Nephron (organoid): ENCODE measurements at regions not wholly inside any gene's neighbourhood (a gene's known extent, or its start where the extent isn't known, plus 50 kb on each side); places are given as distances from the start of the nearest gene placed in this dataset.

Experiments
- H3K27ac Mint-ChIP-seq, 3 experiments: 2 replicates each; pipeline ENCODE4 v1.8.0; 2020; ENCODE audit warnings: mixed read lengths in 3 of 3, mild to moderate bottlenecking in 2 of 3, moderate library complexity in 1 of 3
- H3K27me3 Mint-ChIP-seq: 2 replicates; pipeline ENCODE4 v1.8.0; 2021; ENCODE audit warnings: low read depth, mild to moderate bottlenecking, moderate library complexity, mixed read lengths
- H3K36me3 Mint-ChIP-seq: 2 replicates; pipeline ENCODE4 v1.8.0; 2020; ENCODE audit warnings: low read depth, mixed read lengths
- H3K4me1 Mint-ChIP-seq: 2 replicates; pipeline ENCODE4 v1.8.0; 2020; ENCODE audit warnings: mixed read lengths
- H3K4me3 Mint-ChIP-seq, 3 experiments: 2 replicates each; pipeline ENCODE4 v1.8.0; 2020; ENCODE audit warnings: mild to moderate bottlenecking in 3 of 3, mixed read lengths in 3 of 3, moderate library complexity in 2 of 3
- H3K9me3 Mint-ChIP-seq: 2 replicates; pipeline ENCODE4 v1.8.0; 2020; ENCODE audit warnings: mixed read lengths
- TF ChIP-seq, protein P1 (sequence below), 3 experiments: fragments of 200-600 bp; sonication (generic); IDR thresholded peaks; one replicate each; pipeline ENCODE4 v1.5.0; 2021; ENCODE audit warnings: antibody characterized with exemption in 3 of 3; ENCODE audit not compliant: unreplicated experiment in 3 of 3

DNA sequence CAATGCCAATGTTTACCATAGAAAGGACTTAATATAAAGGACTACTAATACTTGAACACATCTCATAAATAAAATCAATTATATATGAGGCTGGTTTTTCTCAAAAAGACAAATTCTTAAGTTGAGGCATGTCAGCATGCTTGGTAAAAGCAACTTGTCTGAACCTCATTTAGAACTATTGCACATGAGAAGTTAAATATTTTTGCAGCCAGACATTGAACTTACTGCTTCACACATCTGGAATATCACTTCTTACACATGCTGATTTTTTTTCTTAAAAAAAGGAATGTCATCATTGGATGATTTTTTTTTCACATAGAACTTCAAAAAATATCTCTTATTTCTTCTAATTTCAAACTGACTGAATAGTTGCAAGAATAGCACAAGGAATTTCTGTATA is 609.0 kb downstream of the EPHA4 start:
- Mint-ChIP-seq H3K4me3 (no peak overlapping the region), H3K9me3 (peaks cover 4% of the 10 kb centered on the region), H3K36me3 (no peaks in the 10 kb centered on the region), H3K27ac (peak overlapping the region in 2 of 3 experiments; percentile 16 to 43), H3K4me1 (peaks cover 24% of the 10 kb centered on the region), H3K27me3 (no peaks in the 10 kb centered on the region)
- TF ChIP-seq, protein P1, sequence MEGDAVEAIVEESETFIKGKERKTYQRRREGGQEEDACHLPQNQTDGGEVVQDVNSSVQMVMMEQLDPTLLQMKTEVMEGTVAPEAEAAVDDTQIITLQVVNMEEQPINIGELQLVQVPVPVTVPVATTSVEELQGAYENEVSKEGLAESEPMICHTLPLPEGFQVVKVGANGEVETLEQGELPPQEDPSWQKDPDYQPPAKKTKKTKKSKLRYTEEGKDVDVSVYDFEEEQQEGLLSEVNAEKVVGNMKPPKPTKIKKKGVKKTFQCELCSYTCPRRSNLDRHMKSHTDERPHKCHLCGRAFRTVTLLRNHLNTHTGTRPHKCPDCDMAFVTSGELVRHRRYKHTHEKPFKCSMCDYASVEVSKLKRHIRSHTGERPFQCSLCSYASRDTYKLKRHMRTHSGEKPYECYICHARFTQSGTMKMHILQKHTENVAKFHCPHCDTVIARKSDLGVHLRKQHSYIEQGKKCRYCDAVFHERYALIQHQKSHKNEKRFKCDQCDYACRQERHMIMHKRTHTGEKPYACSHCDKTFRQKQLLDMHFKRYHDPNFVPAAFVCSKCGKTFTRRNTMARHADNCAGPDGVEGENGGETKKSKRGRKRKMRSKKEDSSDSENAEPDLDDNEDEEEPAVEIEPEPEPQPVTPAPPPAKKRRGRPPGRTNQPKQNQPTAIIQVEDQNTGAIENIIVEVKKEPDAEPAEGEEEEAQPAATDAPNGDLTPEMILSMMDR (IDR thresholded peaks at IDR 0.05; ENCODE audit: unreplicated experiment in 3 of 3): no peak

GRCh38 chr2:220963930-220964329 is 608.2 kb downstream of the EPHA4 start:
- H3K27me3 Mint-ChIP-seq: no peaks in the 10 kb centered on the region
- H3K4me3 Mint-ChIP-seq: no peak overlapping the region
- peaks cover 4% of the 10 kb centered on the region for H3K9me3 Mint-ChIP-seq
- TF ChIP-seq, protein P1 (IDR thresholded peaks at IDR 0.05; ENCODE audit: unreplicated experiment in 3 of 3): no peak
- peaks cover 22% of the 10 kb centered on the region for H3K4me1 Mint-ChIP-seq
- no peaks in the 10 kb centered on the region for H3K36me3 Mint-ChIP-seq
- no peak overlapping the region for H3K27ac Mint-ChIP-seq

DNA sequence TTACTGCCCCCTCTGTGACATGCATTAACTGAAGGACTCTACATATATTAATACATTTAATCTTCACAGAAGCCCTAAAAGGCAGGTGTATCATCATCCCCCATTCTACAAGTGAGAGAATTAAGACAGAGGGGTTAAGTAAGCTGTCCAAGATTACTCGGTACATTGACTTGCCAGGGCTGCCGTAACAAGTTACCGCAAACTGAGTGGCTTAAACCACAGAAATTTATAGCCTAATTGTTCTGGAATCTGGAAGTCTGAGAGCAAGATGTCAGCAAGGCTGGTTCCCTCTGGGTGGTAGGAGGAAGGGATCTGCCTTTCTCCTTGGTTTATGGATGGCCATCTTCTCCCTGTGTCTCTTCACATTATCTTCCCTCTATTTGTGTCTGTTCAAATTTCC is 605.5 kb downstream of the EPHA4 start:
- Mint-ChIP-seq H3K4me1 (peaks cover 11% of the 10 kb centered on the region), H3K4me3 (no peak overlapping the region)
- TF ChIP-seq, protein P1 (IDR thresholded peaks at IDR 0.05; ENCODE audit: unreplicated experiment in 3 of 3): no peak

GRCh38 chr2:220969348-220969747 is 602.8 kb downstream of the EPHA4 start:
- no peaks in the 10 kb centered on the region for H3K27me3 Mint-ChIP-seq
- H3K27ac Mint-ChIP-seq: no peak overlapping the region
- H3K4me3 Mint-ChIP-seq: no peak overlapping the region
- H3K9me3 Mint-ChIP-seq: peaks cover 2% of the 10 kb centered on the region
- H3K36me3 Mint-ChIP-seq: no peaks in the 10 kb centered on the region
- TF ChIP-seq, protein P1 (IDR thresholded peaks at IDR 0.05; ENCODE audit: unreplicated experiment in 3 of 3): no peak
- H3K4me1 Mint-ChIP-seq: no peaks in the 10 kb centered on the region

More for the DNA sequence above, 605.5 kb downstream of the EPHA4 start:
- Mint-ChIP-seq H3K27ac (no peak overlapping the region), H3K36me3 (no peaks in the 10 kb centered on the region), H3K27me3 (no peaks in the 10 kb centered on the region), H3K9me3 (peaks cover 4% of the 10 kb centered on the region)

- TF ChIP-seq, protein P1 (IDR thresholded peaks at IDR 0.05; ENCODE audit: unreplicated experiment in 3 of 3): no peak
- no peak overlapping the region for H3K4me3 Mint-ChIP-seq
- H3K4me1 Mint-ChIP-seq: no peaks in the 10 kb centered on the region
These were observed 591.0 kb downstream of the EPHA4 start for GRCh38 chr2:220980966-220981675.

GRCh38 chr2:220981926-220982325 is 590.2 kb downstream of the EPHA4 start:
- peaks cover 5% of the 10 kb centered on the region for H3K36me3 Mint-ChIP-seq
- no peaks in the 10 kb centered on the region for H3K4me1 Mint-ChIP-seq
- H3K27me3 Mint-ChIP-seq: peaks cover 17% of the 10 kb centered on the region
- TF ChIP-seq, protein P1 (IDR thresholded peaks at IDR 0.05; ENCODE audit: unreplicated experiment in 3 of 3): no peak
- H3K27ac Mint-ChIP-seq: no peak overlapping the region
- no peak overlapping the region for H3K4me3 Mint-ChIP-seq
- peaks cover 6% of the 10 kb centered on the region for H3K9me3 Mint-ChIP-seq

More at GRCh38 chr2:220980966-220981675, 591.0 kb downstream of the EPHA4 start:
- H3K27ac Mint-ChIP-seq: no peak overlapping the region
- peaks cover 8% of the 10 kb centered on the region for H3K9me3 Mint-ChIP-seq
- peaks cover 5% of the 10 kb centered on the region for H3K36me3 Mint-ChIP-seq
- H3K27me3 Mint-ChIP-seq: peaks cover 14% of the 10 kb centered on the region
